Stimulated activated CD4-positive, alpha-beta T cell treated with anti-CD3 and anti-CD28 coated beads, Interleukin-12 subunit alpha, Interleukin-12 subunit beta, amount 100 ng/mL, for 4 hours (primary cell): ENCODE measurements at regions not wholly inside any gene's neighbourhood (a gene's known extent, or its start where the extent isn't known, plus 50 kb on each side); places are given as distances from the start of the nearest gene placed in this dataset.

Experiments used
- DNase-seq: peaks from one replicate; pipeline ENCODE4 v3.0.0-alpha.2; 2020

- no peak for DNase-seq
Measured at GRCh38 chr2:19300961-19301360, 57.5 kb downstream of the OSR1 start.

GRCh38 chr2:19299522-19299921, 58.9 kb downstream of the OSR1 start:
- no peak for DNase-seq

GRCh38 chr2:19299032-19299431, 59.4 kb downstream of the OSR1 start:
- DNase-seq, result no peak

GRCh38 chr2:19297716-19298115, 60.7 kb downstream of the OSR1 start:
- no peak for DNase-seq

- DNase-seq, result no peak
Measured at GRCh38 chr2:19295998-19296502, 62.4 kb downstream of the OSR1 start.

- no peak for DNase-seq
Measured at GRCh38 chr2:19292007-19292406, 66.4 kb downstream of the OSR1 start.

- no peak for DNase-seq
Measured at GRCh38 chr2:19288291-19288690, 70.1 kb downstream of the OSR1 start.

- DNase-seq, result no peak
Measured at GRCh38 chr2:19287324-19287723, 71.1 kb downstream of the OSR1 start.

GRCh38 chr2:19282305-19282704, 76.1 kb downstream of the OSR1 start:
- DNase-seq, result no peak

- no peak for DNase-seq
Measured at GRCh38 chr2:19274439-19274838, 84.0 kb downstream of the OSR1 start.

GRCh38 chr2:19272941-19273470, 85.4 kb downstream of the OSR1 start:
- no peak for DNase-seq

GRCh38 chr2:19272039-19272438, 86.4 kb downstream of the OSR1 start:
- no peak for DNase-seq

GRCh38 chr2:19264852-19265251, 93.6 kb downstream of the OSR1 start:
- no peak for DNase-seq

- DNase-seq, result no peak
Measured at GRCh38 chr2:19262150-19262549, 96.3 kb downstream of the OSR1 start.

GRCh38 chr2:19261061-19261460, 97.4 kb downstream of the OSR1 start:
- DNase-seq, result no peak

GRCh38 chr2:19256121-19256601, 102.3 kb downstream of the OSR1 start:
- DNase-seq, result no peak

- no peak for DNase-seq
Measured at GRCh38 chr2:19255481-19255880, 102.9 kb downstream of the OSR1 start.

GRCh38 chr2:19251554-19251953, 106.9 kb downstream of the OSR1 start:
- no peak for DNase-seq

- DNase-seq, result no peak
Measured at GRCh38 chr2:19250906-19251305, 107.5 kb downstream of the OSR1 start.

- no peak for DNase-seq
Measured at GRCh38 chr2:19247186-19247585, 111.2 kb downstream of the OSR1 start.

GRCh38 chr2:19246496-19246895, 111.9 kb downstream of the OSR1 start:
- DNase-seq, result no peak

- no peak for DNase-seq
Measured at GRCh38 chr2:19244460-19245363, 113.7 kb downstream of the OSR1 start.

GRCh38 chr2:19238440-19239060, 119.9 kb downstream of the OSR1 start:
- no peak for DNase-seq

GRCh38 chr2:19235308-19235707, 123.1 kb downstream of the OSR1 start:
- DNase-seq, result no peak
